Astrocyte of the cerebellum (primary cell): ENCODE measurements at regions not wholly inside any gene's neighbourhood (a gene's known extent, or its start where the extent isn't known, plus 50 kb on each side); places are given as distances from the start of the nearest gene placed in this dataset.

Source experiments
- DNase-seq: peaks from one replicate; pipeline ENCODE4 v3.0.0-alpha.2; 2011; ENCODE audit warnings: low read depth
- H3K4me3 ChIP-seq: 2 replicates; pipeline ENCODE4 v1.5.1; 2011; ENCODE audit warnings: mild to moderate bottlenecking, low read depth, low read length, moderate library complexity
- in situ Hi-C: cut with HindIII; loops from 2 replicates; pipeline ENCODE4 v1.10.0; 2017; ENCODE audit warnings: low sequenced_read_pairs
- TF ChIP-seq, protein P1 (sequence below): IDR thresholded peaks from 2 replicates; pipeline ENCODE4 v1.5.1; 2012; ENCODE audit warnings: low read length, low read depth, moderate library complexity, mild to moderate bottlenecking; ENCODE audit errors: missing control alignments

DNA sequence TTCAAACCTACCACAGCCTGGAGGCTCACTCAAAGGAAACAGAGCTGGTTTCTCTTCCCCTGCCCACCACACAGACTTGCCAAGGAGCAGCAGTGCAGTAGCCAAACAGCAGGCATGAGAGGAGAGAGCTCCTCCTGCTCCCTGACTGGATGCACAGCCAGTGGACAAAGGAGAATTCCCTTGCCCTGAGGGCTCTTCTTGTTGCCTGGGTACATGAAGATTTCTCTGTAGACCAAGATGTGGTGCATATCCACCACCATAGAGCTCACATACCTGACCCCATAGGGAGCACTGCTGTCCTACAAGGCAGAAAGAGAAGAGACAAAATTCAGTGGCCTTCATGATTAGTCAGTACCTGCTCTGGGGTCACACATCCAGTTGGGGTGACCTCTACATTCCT is 56.3 kb upstream of the SPATA31E1 start:
- in situ Hi-C loops, result no loop called here
- H3K4me3 ChIP-seq, result no peak overlapping the region
- TF ChIP-seq, protein P1, sequence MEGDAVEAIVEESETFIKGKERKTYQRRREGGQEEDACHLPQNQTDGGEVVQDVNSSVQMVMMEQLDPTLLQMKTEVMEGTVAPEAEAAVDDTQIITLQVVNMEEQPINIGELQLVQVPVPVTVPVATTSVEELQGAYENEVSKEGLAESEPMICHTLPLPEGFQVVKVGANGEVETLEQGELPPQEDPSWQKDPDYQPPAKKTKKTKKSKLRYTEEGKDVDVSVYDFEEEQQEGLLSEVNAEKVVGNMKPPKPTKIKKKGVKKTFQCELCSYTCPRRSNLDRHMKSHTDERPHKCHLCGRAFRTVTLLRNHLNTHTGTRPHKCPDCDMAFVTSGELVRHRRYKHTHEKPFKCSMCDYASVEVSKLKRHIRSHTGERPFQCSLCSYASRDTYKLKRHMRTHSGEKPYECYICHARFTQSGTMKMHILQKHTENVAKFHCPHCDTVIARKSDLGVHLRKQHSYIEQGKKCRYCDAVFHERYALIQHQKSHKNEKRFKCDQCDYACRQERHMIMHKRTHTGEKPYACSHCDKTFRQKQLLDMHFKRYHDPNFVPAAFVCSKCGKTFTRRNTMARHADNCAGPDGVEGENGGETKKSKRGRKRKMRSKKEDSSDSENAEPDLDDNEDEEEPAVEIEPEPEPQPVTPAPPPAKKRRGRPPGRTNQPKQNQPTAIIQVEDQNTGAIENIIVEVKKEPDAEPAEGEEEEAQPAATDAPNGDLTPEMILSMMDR, result no peak
- DNase-seq, result no peak

DNA sequence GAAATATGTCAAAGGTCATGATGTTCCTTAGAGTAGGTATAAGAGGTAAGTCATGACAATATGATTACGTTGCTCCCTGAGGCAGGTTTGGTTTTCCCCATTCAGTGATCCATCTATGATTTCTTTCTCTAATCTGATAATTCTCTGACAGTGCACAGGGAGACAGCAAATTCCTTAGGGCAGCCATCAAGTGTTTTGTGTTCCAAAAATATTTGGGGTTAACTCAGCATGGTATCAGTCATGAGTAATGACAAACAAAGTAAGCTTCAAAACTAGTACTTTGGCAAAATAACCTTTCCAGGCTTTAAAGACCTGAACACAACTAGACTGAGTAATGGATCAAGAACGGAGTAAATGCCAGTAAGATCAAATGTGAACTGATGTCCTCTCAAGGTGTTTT is 55.3 kb upstream of the SPATA31E1 start:
- in situ Hi-C loops, result no loop called here
- H3K4me3 ChIP-seq, result no peak overlapping the region
- TF ChIP-seq, protein P1, result no peak
- DNase-seq, result peak; percentile 15

DNA sequence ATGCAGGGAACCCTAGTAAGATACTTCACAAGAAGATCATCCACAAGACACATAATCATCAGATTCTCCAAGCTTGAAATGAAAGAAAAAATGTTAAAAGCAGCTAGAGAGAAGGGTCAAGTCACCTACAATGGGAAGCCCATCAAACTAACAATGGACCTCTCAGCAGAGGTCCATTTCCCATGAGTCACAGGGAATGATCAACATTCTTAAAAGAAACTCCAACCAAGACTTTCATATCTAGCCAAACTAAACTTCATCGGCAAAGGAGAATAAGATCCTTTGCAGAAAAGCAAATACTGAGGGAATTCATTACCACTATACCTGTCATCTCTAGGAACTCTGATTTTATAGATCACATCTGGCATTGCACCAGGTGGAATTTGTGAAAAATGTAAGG is 52.9 kb upstream of the SPATA31E1 start:
- in situ Hi-C loops, result no loop called here
- no peak overlapping the region for H3K4me3 ChIP-seq
- TF ChIP-seq, protein P1, result no peak
- peak; percentile 81 for DNase-seq

DNA sequence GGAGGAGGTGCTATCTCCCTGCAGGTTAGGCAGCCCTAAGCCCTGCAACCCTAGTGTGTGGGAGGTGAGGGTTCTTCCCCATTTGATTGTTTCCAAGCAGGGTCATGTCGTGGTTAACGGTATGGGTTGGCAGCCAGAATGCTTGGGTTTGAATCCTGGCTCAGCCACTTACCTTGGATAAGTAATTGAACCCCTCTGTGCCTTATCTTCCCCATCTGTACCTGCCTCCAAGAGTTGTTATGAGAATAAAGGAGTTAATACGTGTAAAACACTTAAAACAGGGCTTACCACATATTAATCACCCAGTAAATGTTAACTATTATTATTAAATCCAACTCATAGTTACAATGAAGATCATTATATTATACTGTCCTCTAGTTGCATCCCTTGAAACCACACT is 52.2 kb upstream of the SPATA31E1 start:
- TF ChIP-seq, protein P1, result no peak
- in situ Hi-C loops, result no loop called here
- DNase-seq, result no peak
- no peak overlapping the region for H3K4me3 ChIP-seq

DNA sequence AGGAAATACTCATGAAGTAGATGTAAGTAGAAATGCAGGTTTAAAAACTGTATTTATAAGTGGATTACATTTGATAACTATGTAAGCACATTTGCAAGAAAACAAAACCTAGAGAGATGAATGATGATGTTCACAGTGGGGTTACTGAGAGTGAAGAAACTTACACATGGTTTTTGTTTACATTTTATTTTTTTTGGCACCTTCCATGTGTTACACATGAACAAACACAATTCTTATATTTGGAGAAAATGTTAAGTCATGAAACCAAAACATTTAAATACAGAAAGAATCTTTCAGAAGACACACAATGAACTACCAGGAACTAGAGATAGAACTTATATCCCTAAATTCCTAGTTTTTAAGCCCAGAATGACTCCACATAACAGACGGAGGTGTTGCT is 51.5 kb upstream of the SPATA31E1 start:
- no peak overlapping the region for H3K4me3 ChIP-seq
- TF ChIP-seq, protein P1, result no peak
- peak; percentile 51 for DNase-seq
- in situ Hi-C loops, result no loop called here
